ENCODE measurements at regions not wholly inside any gene's neighbourhood (a gene's known extent, or its start where the extent isn't known, plus 50 kb on each side); places are given as distances from the start of the nearest gene placed in this dataset.

DNA sequence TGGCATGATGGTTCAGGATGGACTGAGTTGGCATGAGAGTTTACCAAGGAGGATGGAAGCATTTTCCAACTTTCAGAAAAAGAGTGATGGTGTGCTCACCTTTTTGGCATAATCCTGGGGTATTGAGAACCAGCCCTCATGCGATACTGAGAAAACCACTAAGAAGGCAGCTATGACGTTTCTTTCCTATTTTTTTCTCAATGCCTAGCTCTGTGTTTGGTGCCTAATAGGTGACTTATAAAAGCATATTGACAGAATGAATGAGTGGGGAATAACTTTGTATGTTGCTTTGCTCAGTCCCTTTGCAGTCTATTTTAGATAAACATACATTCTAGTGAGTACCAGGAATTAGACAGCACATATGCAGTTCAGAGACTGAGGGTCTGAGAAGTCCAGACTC lies 816.3 kb downstream of the DHX35 start:
- TF ChIP-seq CTCF (IDR thresholded peaks at IDR 0.05) (no peak), EP300 (IDR thresholded peaks at IDR 0.05) (no peak), POLR2A (IDR thresholded peaks at IDR 0.05) (no peak)

All from tibial nerve (tissue), 4 donors.